ENCODE measurements at regions not wholly inside any gene's neighbourhood (a gene's known extent, or its start where the extent isn't known, plus 50 kb on each side); places are given as distances from the start of the nearest gene placed in this dataset.

GRCh38 chr9:79371948-79372555, 199.7 kb upstream of the TLE4 start:
- Mint-ChIP-seq H3K9me3 (no peaks in the 10 kb centered on the region), H3K4me3 (no peak overlapping the region), H3K36me3 (ENCODE audit: low read depth) (no peaks in the 10 kb centered on the region), H3K27me3 (no peaks in the 10 kb centered on the region), H3K4me1 (no peaks in the 10 kb centered on the region), H3K27ac (no peak overlapping the region)
- DNase-seq (no peak), ATAC-seq (ENCODE audit: low read depth) (no peak)
- CTCF ChIA-PET = no interaction called here
- intact Hi-C loops (cut with micrococcal nuclease) = no loop called here
- POLR2A ChIA-PET = no interaction called here
- TF ChIP-seq CTCF (IDR thresholded peaks at IDR 0.05) = no peak

- CTCF ChIA-PET = no interaction called here
- Mint-ChIP-seq H3K4me3 (no peak overlapping the region), H3K27me3 (no peaks in the 10 kb centered on the region), H3K36me3 (ENCODE audit: low read depth) (no peaks in the 10 kb centered on the region), H3K9me3 (peaks cover 7% of the 10 kb centered on the region), H3K27ac (no peak overlapping the region), H3K4me1 (peaks cover 2% of the 10 kb centered on the region)
- intact Hi-C loops (cut with micrococcal nuclease) = no loop called here
- TF ChIP-seq CTCF (IDR thresholded peaks at IDR 0.05) = no peak
- ATAC-seq (ENCODE audit: low read depth) = no peak
- POLR2A ChIA-PET = no interaction called here
- DNase-seq = no peak
Measured at GRCh38 chr9:79377339-79377855, 194.4 kb upstream of the TLE4 start.

GRCh38 chr9:79378107-79378506, 193.7 kb upstream of the TLE4 start:
- H3K27me3 Mint-ChIP-seq = no peaks in the 10 kb centered on the region
- H3K27ac Mint-ChIP-seq = no peak overlapping the region
- CTCF ChIA-PET = no interaction called here
- POLR2A ChIA-PET = no interaction called here
- H3K4me1 Mint-ChIP-seq = peaks cover 3% of the 10 kb centered on the region
- intact Hi-C loops (cut with micrococcal nuclease) = no loop called here
- DNase-seq (no peak), ATAC-seq (ENCODE audit: low read depth) (no peak)
- TF ChIP-seq CTCF (IDR thresholded peaks at IDR 0.05) = no peak
- H3K9me3 Mint-ChIP-seq = peaks cover 7% of the 10 kb centered on the region
- no peaks in the 10 kb centered on the region for H3K36me3 Mint-ChIP-seq (ENCODE audit: low read depth)
- no peak overlapping the region for H3K4me3 Mint-ChIP-seq

GRCh38 chr9:79382044-79382443, 189.7 kb upstream of the TLE4 start:
- H3K4me3 Mint-ChIP-seq = no peak overlapping the region
- TF ChIP-seq CTCF (IDR thresholded peaks at IDR 0.05) = no peak
- no peaks in the 10 kb centered on the region for H3K36me3 Mint-ChIP-seq (ENCODE audit: low read depth)
- peaks cover 14% of the 10 kb centered on the region for H3K9me3 Mint-ChIP-seq
- DNase-seq = no peak
- no peak for ATAC-seq (ENCODE audit: low read depth)
- H3K4me1 Mint-ChIP-seq = peaks cover 9% of the 10 kb centered on the region
- ChIA-PET POLR2A (no interaction called here), CTCF (no interaction called here)
- no peak overlapping the region for H3K27ac Mint-ChIP-seq
- H3K27me3 Mint-ChIP-seq = no peaks in the 10 kb centered on the region
- intact Hi-C loops (cut with micrococcal nuclease) = no loop called here

- DNase-seq (no peak), ATAC-seq (ENCODE audit: low read depth) (no peak)
- ChIA-PET POLR2A (no interaction called here), CTCF (no interaction called here)
- no peak for TF ChIP-seq CTCF (IDR thresholded peaks at IDR 0.05)
- Mint-ChIP-seq H3K36me3 (ENCODE audit: low read depth) (no peaks in the 10 kb centered on the region), H3K9me3 (peaks cover 14% of the 10 kb centered on the region), H3K4me3 (no peak overlapping the region), H3K4me1 (peaks cover 9% of the 10 kb centered on the region), H3K27ac (no peak overlapping the region), H3K27me3 (no peaks in the 10 kb centered on the region)
- intact Hi-C loops (cut with micrococcal nuclease) = no loop called here
Measured at GRCh38 chr9:79382458-79382857, 189.3 kb upstream of the TLE4 start.
